Left ventricle myocardium superior (tissue), 1 donor: ENCODE measurements at regions not wholly inside any gene's neighbourhood (a gene's known extent, or its start where the extent isn't known, plus 50 kb on each side); places are given as distances from the start of the nearest gene placed in this dataset.
"Not testable (repeated sequence)": the region's sequence is repeated elsewhere in the genome, so short reads cannot be mapped to it uniquely, and the experiment has no call there.

Experiments
- ATAC-seq: fragments of 200-7000 bp; cut with Tn5 transposase; one replicate; pipeline ENCODE4 v1.9.1; 2020; ENCODE audit warnings: mild to moderate bottlenecking, moderate library complexity
- DNase-seq: peaks from one replicate; pipeline ENCODE4 v3.0.0-alpha.2; 2020
- intact Hi-C: fragments of 100-400 bp; cut with micrococcal nuclease; formaldehyde crosslinking; loops from one replicate; pipeline ENCODE4 v1.11.0; 2022
- donor health status: DM: no; HTN: yes; CAD: no; lungs with severe emphysema.

- DNase-seq: no peak
- intact Hi-C loops: no loop called here
- ATAC-seq: no peak
These were observed 223.1 kb upstream of the GPC6 start for GRCh38 chr13:93003531-93003930.

- DNase-seq (no peak), ATAC-seq (no peak)
- intact Hi-C loops: no loop called here
These were observed 221.7 kb upstream of the GPC6 start for GRCh38 chr13:93004919-93005318.

- ATAC-seq: no peak
- intact Hi-C loops: no loop called here
These were observed 218.7 kb upstream of the GPC6 start for GRCh38 chr13:93007928-93008327.

GRCh38 chr13:93017493-93018112 is 209.0 kb upstream of the GPC6 start:
- no peak for ATAC-seq
- intact Hi-C loops: no loop called here
- no peak for DNase-seq

More at GRCh38 chr13:93007928-93008327, 218.7 kb upstream of the GPC6 start:
- no peak for DNase-seq

- DNase-seq: no peak
- intact Hi-C loops: no loop called here
- no peak for ATAC-seq
These were observed 202.7 kb upstream of the GPC6 start for GRCh38 chr13:93023929-93024328.

GRCh38 chr13:93025984-93026383 is 200.6 kb upstream of the GPC6 start:
- ATAC-seq (no peak), DNase-seq (no peak)
- intact Hi-C loops: no loop called here

- intact Hi-C loops: no loop called here
- DNase-seq (no peak), ATAC-seq (no peak)
These were observed 197.1 kb upstream of the GPC6 start for GRCh38 chr13:93029536-93029935.

GRCh38 chr13:93036380-93036779 is 190.2 kb upstream of the GPC6 start:
- intact Hi-C loops: no loop called here
- ATAC-seq (no peak), DNase-seq (no peak)

- intact Hi-C loops: no loop called here
- ATAC-seq (no peak), DNase-seq (no peak)
These were observed 188.8 kb upstream of the GPC6 start for GRCh38 chr13:93037780-93038179.

- DNase-seq (no peak), ATAC-seq (no peak)
- intact Hi-C loops: no loop called here
These were observed 188.4 kb upstream of the GPC6 start for GRCh38 chr13:93038187-93038586.

GRCh38 chr13:93039131-93039530 is 187.5 kb upstream of the GPC6 start:
- ATAC-seq: no peak
- no peak for DNase-seq
- intact Hi-C loops: no loop called here

- DNase-seq, intact Hi-C loops, ATAC-seq: not testable (repeated sequence)
These were observed 185.0 kb upstream of the GPC6 start for GRCh38 chr13:93041566-93041965.

GRCh38 chr13:93045836-93046235 is 180.8 kb upstream of the GPC6 start:
- no peak for DNase-seq
- no peak for ATAC-seq
- intact Hi-C loops: no loop called here

- intact Hi-C loops: no loop called here
- ATAC-seq: no peak
- no peak for DNase-seq
These were observed 171.4 kb upstream of the GPC6 start for GRCh38 chr13:93055233-93055632.

- intact Hi-C loops: no loop called here
- DNase-seq (no peak), ATAC-seq (no peak)
These were observed 168.3 kb upstream of the GPC6 start for GRCh38 chr13:93058301-93058700.

- intact Hi-C loops: no loop called here
- no peak for DNase-seq
- ATAC-seq: no peak
These were observed 166.5 kb upstream of the GPC6 start for GRCh38 chr13:93060144-93060543.

GRCh38 chr13:93066187-93066586 is 160.4 kb upstream of the GPC6 start:
- intact Hi-C loops: no loop called here
- ATAC-seq: peak; percentile 40
- DNase-seq: no peak

GRCh38 chr13:93079294-93079693 is 147.3 kb upstream of the GPC6 start:
- DNase-seq: no peak
- no peak for ATAC-seq
- intact Hi-C loops: no loop called here

GRCh38 chr13:93080166-93080565 is 146.4 kb upstream of the GPC6 start:
- ATAC-seq: no peak
- intact Hi-C loops: no loop called here
- no peak for DNase-seq

GRCh38 chr13:93080587-93080986 is 146.0 kb upstream of the GPC6 start:
- DNase-seq (no peak), ATAC-seq (no peak)
- intact Hi-C loops: no loop called here

GRCh38 chr13:93086329-93086728 is 140.3 kb upstream of the GPC6 start:
- intact Hi-C loops: no loop called here
- DNase-seq (no peak), ATAC-seq (no peak)

GRCh38 chr13:93098972-93099371 is 127.6 kb upstream of the GPC6 start:
- intact Hi-C loops: no loop called here
- DNase-seq (no peak), ATAC-seq (no peak)
